OCI-LY1 (cell line): ENCODE measurements at regions not wholly inside any gene's neighbourhood (a gene's known extent, or its start where the extent isn't known, plus 50 kb on each side); places are given as distances from the start of the nearest gene placed in this dataset.

ENCODE experiments used
- H2AFZ ChIP-seq: fragments of 200-600 bp; sonication (generic), shearing (Covaris generic); 2 replicates; pipeline ENCODE4 v1.6.0; 2014; ENCODE audit warnings: antibody characterized with exemption, mild to moderate bottlenecking, low read length
- H3F3A ChIP-seq: fragments of 200-600 bp; sonication (generic), shearing (Covaris generic); 2 replicates; pipeline ENCODE4 v1.6.0; 2014; ENCODE audit warnings: mild to moderate bottlenecking, antibody characterized with exemption, low read length, moderate library complexity; ENCODE audit not compliant: insufficient read depth
- H3K27ac ChIP-seq: fragments of 200-600 bp; sonication (generic); 2 replicates; pipeline ENCODE4 v1.5.1; 2014; ENCODE audit warnings: low read length, mixed run types, mild to moderate bottlenecking, low read depth; ENCODE audit not compliant: poor library complexity, severe bottlenecking
- H3K27me3 ChIP-seq: fragments of 200-600 bp; sonication (generic); 2 replicates; pipeline ENCODE4 v1.6.0; 2014; ENCODE audit warnings: antibody characterized with exemption, mild to moderate bottlenecking, low read length, moderate library complexity; ENCODE audit not compliant: insufficient read depth
- H3K36me3 ChIP-seq: fragments of 200-600 bp; sonication (generic); 2 replicates; pipeline ENCODE4 v1.6.1; 2014; ENCODE audit warnings: mild to moderate bottlenecking, antibody characterized with exemption, low read length, moderate library complexity, mixed read lengths; ENCODE audit not compliant: insufficient read depth
- H3K4me1 ChIP-seq: fragments of 200-600 bp; sonication (generic); 2 replicates; pipeline ENCODE4 v1.5.1; 2014; ENCODE audit warnings: mild to moderate bottlenecking, low read length, moderate library complexity; ENCODE audit not compliant: insufficient read depth, severe bottlenecking
- H3K4me2 ChIP-seq: fragments of 200-600 bp; sonication (generic), shearing (Covaris generic); 2 replicates; pipeline ENCODE4 v1.6.1; 2014; ENCODE audit warnings: low read length
- H3K4me3 ChIP-seq: fragments of 200-600 bp; sonication (generic); 2 replicates; pipeline ENCODE4 v1.5.1; 2014; ENCODE audit warnings: low read length, low read depth, mild to moderate bottlenecking, mixed read lengths; ENCODE audit not compliant: poor library complexity, severe bottlenecking
- H3K79me2 ChIP-seq: fragments of 200-600 bp; shearing (Covaris generic); 2 replicates; pipeline ENCODE4 v1.6.1; 2016; ENCODE audit warnings: mixed run types, low read length, mixed read lengths; ENCODE audit not compliant: insufficient read depth
- H3K9ac ChIP-seq: fragments of 200-600 bp; sonication (generic), shearing (Covaris generic); 2 replicates; pipeline ENCODE4 v1.6.1; 2014; ENCODE audit warnings: mild to moderate bottlenecking, low read length, mixed read lengths
- H3K9me2 ChIP-seq: fragments of 200-600 bp; sonication (generic), shearing (Covaris generic); 2 replicates; pipeline ENCODE4 v1.6.1; 2014; ENCODE audit warnings: low read depth, mild to moderate bottlenecking, low read length, mixed read lengths
- H3K9me3 ChIP-seq: fragments of 200-600 bp; shearing (Covaris generic); 2 replicates; pipeline ENCODE4 v1.6.1; 2014; ENCODE audit warnings: low read length, mixed read lengths
- H4K20me1 ChIP-seq: fragments of 200-600 bp; sonication (generic), shearing (Covaris generic); 2 replicates; pipeline ENCODE4 v1.6.0; 2016; ENCODE audit warnings: mild to moderate bottlenecking, low read length; ENCODE audit not compliant: insufficient read depth
- EZH2 ChIP-seq: fragments of 200-600 bp; sonication (generic), shearing (Covaris generic); IDR thresholded peaks from 2 replicates; pipeline ENCODE4 v1.8.0; 2017; ENCODE audit warnings: borderline replicate concordance, mixed run types, mild to moderate bottlenecking, antibody characterized with exemption, low read length, moderate library complexity, mixed read lengths
- TF ChIP-seq, protein P1 (sequence below): fragments of 200-600 bp; sonication (generic), shearing (Covaris generic); IDR thresholded peaks from 2 replicates; pipeline ENCODE4 v1.5.1; 2017; ENCODE audit warnings: mild to moderate bottlenecking, antibody characterized with exemption, low read length, moderate library complexity, mixed read lengths

DNA sequence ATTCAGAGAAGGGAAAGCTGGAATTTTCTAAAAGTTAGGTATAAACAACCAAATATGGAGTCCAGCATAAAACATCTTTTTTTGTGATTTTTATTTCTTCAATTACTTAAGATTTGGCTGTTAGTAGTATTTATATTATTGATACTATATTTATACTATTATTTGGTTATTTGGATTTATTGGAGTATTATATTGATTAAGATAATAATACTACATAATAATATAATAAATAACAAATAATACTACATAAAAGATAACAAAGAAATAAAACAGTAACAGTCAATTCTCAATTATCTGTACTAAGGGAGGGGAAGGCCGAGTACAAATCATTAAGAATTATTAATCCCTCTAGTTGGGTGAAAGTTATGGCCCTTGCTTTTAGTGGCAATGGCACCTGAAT, 66.0 kb upstream of the IRF2 start:
- no peaks in the 10 kb centered on the region for H3K9me2 ChIP-seq
- H3K27ac ChIP-seq: no peak overlapping the region
- H3K9me3 ChIP-seq: no peaks in the 10 kb centered on the region
- no peaks in the 10 kb centered on the region for H3K36me3 ChIP-seq
- no peaks in the 10 kb centered on the region for H3K79me2 ChIP-seq
- no peak for TF ChIP-seq EZH2
- TF ChIP-seq, protein P1, sequence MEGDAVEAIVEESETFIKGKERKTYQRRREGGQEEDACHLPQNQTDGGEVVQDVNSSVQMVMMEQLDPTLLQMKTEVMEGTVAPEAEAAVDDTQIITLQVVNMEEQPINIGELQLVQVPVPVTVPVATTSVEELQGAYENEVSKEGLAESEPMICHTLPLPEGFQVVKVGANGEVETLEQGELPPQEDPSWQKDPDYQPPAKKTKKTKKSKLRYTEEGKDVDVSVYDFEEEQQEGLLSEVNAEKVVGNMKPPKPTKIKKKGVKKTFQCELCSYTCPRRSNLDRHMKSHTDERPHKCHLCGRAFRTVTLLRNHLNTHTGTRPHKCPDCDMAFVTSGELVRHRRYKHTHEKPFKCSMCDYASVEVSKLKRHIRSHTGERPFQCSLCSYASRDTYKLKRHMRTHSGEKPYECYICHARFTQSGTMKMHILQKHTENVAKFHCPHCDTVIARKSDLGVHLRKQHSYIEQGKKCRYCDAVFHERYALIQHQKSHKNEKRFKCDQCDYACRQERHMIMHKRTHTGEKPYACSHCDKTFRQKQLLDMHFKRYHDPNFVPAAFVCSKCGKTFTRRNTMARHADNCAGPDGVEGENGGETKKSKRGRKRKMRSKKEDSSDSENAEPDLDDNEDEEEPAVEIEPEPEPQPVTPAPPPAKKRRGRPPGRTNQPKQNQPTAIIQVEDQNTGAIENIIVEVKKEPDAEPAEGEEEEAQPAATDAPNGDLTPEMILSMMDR: no peak
- no peak overlapping the region for H3K4me2 ChIP-seq
- H3K27me3 ChIP-seq: no peaks in the 10 kb centered on the region
- H3K4me1 ChIP-seq: peaks cover 26% of the 10 kb centered on the region
- no peak overlapping the region for H3K4me3 ChIP-seq
- H2AFZ ChIP-seq: no peak overlapping the region
- no peaks in the 10 kb centered on the region for H4K20me1 ChIP-seq
- no peak overlapping the region for H3K9ac ChIP-seq
- peaks cover 9% of the 10 kb centered on the region; the same call in 1 of the 2 replicates for H3F3A ChIP-seq

DNA sequence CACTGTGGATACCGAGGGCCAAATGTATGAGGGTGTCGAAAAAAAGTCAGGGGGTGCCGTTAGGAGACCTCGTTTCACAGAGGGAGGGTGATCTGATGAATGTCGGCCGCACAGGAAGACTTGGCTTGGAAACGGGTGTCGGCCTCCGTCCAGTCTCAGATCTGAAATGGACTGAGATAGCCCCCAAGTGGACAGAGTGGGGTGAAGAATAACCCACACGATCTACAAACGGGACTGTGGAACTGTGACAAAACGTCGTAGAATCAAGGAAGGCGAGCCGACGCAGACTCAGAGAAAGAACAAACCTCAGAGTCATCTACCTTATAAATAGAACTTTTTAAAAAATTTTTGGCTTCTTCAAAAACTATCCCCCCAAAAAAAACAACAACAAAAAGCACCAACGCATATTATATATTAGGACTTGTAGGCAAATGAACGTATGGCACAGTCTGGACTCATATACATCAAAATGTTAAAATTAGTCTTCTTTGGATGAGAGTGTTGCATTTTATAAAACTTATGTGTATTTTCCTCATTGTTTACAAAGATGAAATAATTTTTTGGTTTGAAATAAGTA, 63.8 kb upstream of the IRF2 start:
- peak overlapping the region; percentile 95 for H3K4me3 ChIP-seq
- H3K27ac ChIP-seq: peak overlapping the region; percentile 83
- H3K36me3 ChIP-seq: no peaks in the 10 kb centered on the region
- H3F3A ChIP-seq: peaks cover 14% of the 10 kb centered on the region; the same call in 1 of the 2 replicates
- no peaks in the 10 kb centered on the region for H3K9me2 ChIP-seq
- no peaks in the 10 kb centered on the region for H4K20me1 ChIP-seq
- H3K4me2 ChIP-seq: peak overlapping the region; percentile 85
- no peaks in the 10 kb centered on the region for H3K27me3 ChIP-seq
- peaks cover 44% of the 10 kb centered on the region for H3K4me1 ChIP-seq
- no peaks in the 10 kb centered on the region for H3K79me2 ChIP-seq
- peak overlapping the region; percentile 98 for H3K9ac ChIP-seq
- H3K9me3 ChIP-seq: no peaks in the 10 kb centered on the region
- no peak for TF ChIP-seq EZH2
- TF ChIP-seq, protein P1: peak; percentile 83
- H2AFZ ChIP-seq: peak overlapping the region; percentile 32; the same call in 1 of the 2 replicates

DNA sequence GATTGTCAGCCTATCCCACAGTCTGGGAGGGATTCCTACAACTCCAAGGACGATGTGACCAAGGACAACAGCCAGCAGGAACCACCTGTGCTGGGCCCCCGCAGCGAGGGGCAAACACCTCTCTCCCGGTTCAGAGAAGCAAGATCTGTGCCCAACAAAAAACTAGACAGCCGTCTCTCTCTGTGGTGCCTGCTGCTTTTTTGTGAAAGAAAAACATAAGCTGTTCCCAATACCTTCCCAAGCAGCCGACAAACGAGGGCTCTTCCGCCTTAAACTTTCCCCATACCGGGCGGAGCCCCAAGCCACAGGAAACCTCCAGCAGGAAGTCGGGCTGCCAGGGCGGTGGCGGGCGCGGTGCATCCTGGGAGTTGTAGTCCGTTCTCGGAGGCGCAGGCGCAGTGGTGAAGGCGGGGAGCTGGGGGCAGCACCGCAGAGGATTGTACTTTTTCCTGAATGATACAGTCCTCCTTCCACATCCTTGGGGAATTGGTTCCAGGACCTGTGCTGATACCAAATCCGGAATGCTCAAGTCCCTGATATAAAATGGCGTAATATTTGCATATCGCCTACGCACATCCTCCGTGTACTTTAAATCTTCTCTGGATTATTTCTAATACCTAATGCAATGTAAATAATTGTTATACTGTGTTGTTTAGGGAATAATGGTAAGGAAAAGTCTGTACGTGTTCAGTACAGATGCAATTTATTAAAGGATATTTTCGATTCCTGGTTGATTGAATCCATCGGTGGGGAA, 63.1 kb upstream of the IRF2 start:
- Histone ChIP-seq H3K4me1 (peaks cover 44% of the 10 kb centered on the region), H2AFZ (peak overlapping the region; percentile 32; the same call in 1 of the 2 replicates), H3K79me2 (no peaks in the 10 kb centered on the region)

More for the DNA sequence above, 63.1 kb upstream of the IRF2 start:
- Histone ChIP-seq H3K9ac (peak overlapping the region; percentile 98), H3K4me3 (peak overlapping the region; percentile 95), H3F3A (peaks cover 14% of the 10 kb centered on the region; the same call in 1 of the 2 replicates), H3K27me3 (no peaks in the 10 kb centered on the region), H3K9me2 (no peaks in the 10 kb centered on the region), H3K36me3 (no peaks in the 10 kb centered on the region), H3K4me2 (peak overlapping the region; percentile 85), H3K9me3 (no peaks in the 10 kb centered on the region), H3K27ac (peak overlapping the region; percentile 83), H4K20me1 (no peaks in the 10 kb centered on the region)
- no peak for TF ChIP-seq EZH2
- TF ChIP-seq, protein P1: no peak
